K562 (cell line): ENCODE measurements at regions not wholly inside any gene's neighbourhood (a gene's known extent, or its start where the extent isn't known, plus 50 kb on each side); places are given as distances from the start of the nearest gene placed in this dataset.

Experiments used
- ATAC-seq: fragments of 200-7000 bp; cut with Tn5 transposase; 3 replicates; pipeline ENCODE4 v1.9.1; 2020; ENCODE audit warnings: moderate library complexity
- BruUV-seq: library from RNA; stranded (reverse); fragments of 400-500 nt; replicated peaks from 2 replicates; lab custom pipeline; 2021; lab: Mats Ljungman, UMichigan
- CTCF ChIA-PET: fragments of 300-600 bp; formaldehyde crosslinking; extraction: SDS; loops from one replicate; lab custom pipeline; 2021; ENCODE audit warnings: low intra/inter-chr PET ratio; lab: Yijun Ruan, JAX
- POLR2A ChIA-PET: fragments of 300-600, 350-650 bp; sonication (Branson Sonifier 250); formaldehyde crosslinking; extraction: SDS; loops from one replicate; lab custom pipeline; 2021; ENCODE audit warnings: antibody characterized with exemption, inconsistent platforms; lab: Yijun Ruan, JAX
- DNase-seq, 4 experiments: peaks; one replicate each; pipeline versions ENCODE4 v3.0.0 to v3.0.0-alpha.2; 2011 to 2018; ENCODE audit warnings: low spot score in 3 of 4, mixed read lengths in 3 of 4; ENCODE audit errors: extremely low read depth in 1 of 4
- FAIRE-seq: peaks from 2 replicates; lab custom pipeline; 2011; peaks lifted over from hg19 to GRCh38; lab: Jason Lieb, UNC
- H2AFZ ChIP-seq: 2 replicates; pipeline ENCODE4 v1.6.0; 2011; ENCODE audit warnings: low read depth, low read length, control low read depth, inconsistent platforms
- H3K27ac ChIP-seq: fragments of 200-600 bp; 3 replicates; pipeline ENCODE4 v1.8.0; 2011; ENCODE audit warnings: low read depth, mild to moderate bottlenecking, control low read depth, inconsistent platforms, low read length, moderate library complexity, mixed read lengths; ENCODE audit errors: extremely low read depth
- H3K27me3 ChIP-seq, 2 experiments: fragments of 300-600 bp in 1 of 2; 2 replicates in 1 of 2; 3 replicates in 1 of 2; pipeline versions ENCODE4 v1.6.0 to v1.8.0; 2011; ENCODE audit warnings: inconsistent platforms in 2 of 2, low read length in 2 of 2, mild to moderate bottlenecking in 1 of 2, mixed read lengths in 1 of 2, moderate library complexity in 1 of 2; ENCODE audit not compliant: control insufficient read depth in 2 of 2, insufficient read depth in 2 of 2
- H3K36me3 ChIP-seq: fragments of 300-600 bp; 3 replicates; pipeline ENCODE4 v1.8.0; 2011; ENCODE audit warnings: mild to moderate bottlenecking, low read length, inconsistent platforms; ENCODE audit not compliant: control insufficient read depth, insufficient read depth
- H3K4me1 ChIP-seq, 2 experiments: fragments of 200-600 bp in 1 of 2; replicated peaks in 1 of 2; 2 replicates in 1 of 2; 3 replicates in 1 of 2; pipeline versions ENCODE4 v1.5.1 to v1.8.0; 2011; ENCODE audit warnings: inconsistent platforms in 2 of 2, low read length in 2 of 2, mild to moderate bottlenecking in 1 of 2, mixed read lengths in 1 of 2, moderate library complexity in 1 of 2; ENCODE audit not compliant: control insufficient read depth in 2 of 2, insufficient read depth in 2 of 2
- H3K4me2 ChIP-seq: 2 replicates; pipeline ENCODE4 v1.6.1; 2011; ENCODE audit warnings: low read length, control low read depth, inconsistent platforms, mixed read lengths; ENCODE audit not compliant: insufficient read depth
- H3K4me3 ChIP-seq: fragments of 200-600 bp; sonication (generic), shearing (Covaris generic); 2 replicates; pipeline ENCODE4 v1.5.1; 2016; ENCODE audit warnings: control low read depth, inconsistent platforms
- H3K79me2 ChIP-seq: fragments of 200-600 bp; 3 replicates; pipeline ENCODE4 v1.8.0; 2011; ENCODE audit warnings: low read length, inconsistent platforms; ENCODE audit not compliant: control insufficient read depth, insufficient read depth
- H3K9ac ChIP-seq, 2 experiments: 2 replicates each; pipeline versions ENCODE4 v1.6.0 to v1.6.1; 2011; ENCODE audit warnings: low read depth in 2 of 2, low read length in 2 of 2, control low read depth in 1 of 2, inconsistent platforms in 1 of 2, mild to moderate bottlenecking in 1 of 2, mixed read lengths in 1 of 2; ENCODE audit not compliant: insufficient read depth in 1 of 2
- H3K9me1 ChIP-seq: one replicate; pipeline ENCODE4 v1.6.0; 2011; ENCODE audit warnings: inconsistent platforms, mild to moderate bottlenecking, low read length, moderate library complexity; ENCODE audit not compliant: control insufficient read depth, insufficient read depth
- H3K9me3 ChIP-seq: replicated peaks from 2 replicates; pipeline ENCODE4 v1.5.1; 2011; ENCODE audit warnings: low read depth, low read length, inconsistent platforms; ENCODE audit not compliant: control insufficient read depth, insufficient read depth
- H4K20me1 ChIP-seq: replicated peaks from 2 replicates; pipeline ENCODE4 v1.6.1; 2011; ENCODE audit warnings: low read length, inconsistent platforms, mixed read lengths; ENCODE audit not compliant: control insufficient read depth, insufficient read depth
- BRCA1 ChIP-seq, 2 experiments: fragments of 450-650 bp in 1 of 2; sonication (generic) in 1 of 2; formaldehyde crosslinking in 1 of 2; IDR thresholded peaks; 2 replicates each; pipeline versions ENCODE4 v1.5.0 to v1.6.1; 2017 to 2020; ENCODE audit warnings: mild to moderate bottlenecking in 1 of 2, missing genetic modification reagents in 1 of 2
- CBFA2T2 ChIP-seq: fragments of 450-650 bp; conservative IDR thresholded peaks from 2 replicates; pipeline ENCODE4 v1.6.1; 2017; ENCODE audit warnings: mild to moderate bottlenecking
- CEBPG ChIP-seq, 3 experiments: fragments of 200-800 bp in 1 of 3; sonication (Bioruptor generic) in 1 of 3; sonication (generic) in 1 of 3; formaldehyde crosslinking in 1 of 3; IDR thresholded peaks in 2 of 3; conservative IDR thresholded peaks in 1 of 3; 2 replicates each; pipeline versions ENCODE4 v1.6.1 to v1.8.0; 2016 to 2022; ENCODE audit warnings: missing compliant biosample characterization in 2 of 3, missing genetic modification characterization in 2 of 3, mild to moderate bottlenecking in 1 of 3, missing genetic modification reagents in 1 of 3
- ELF4 ChIP-seq: fragments of 450-650 bp; formaldehyde crosslinking; IDR thresholded peaks from 2 replicates; pipeline ENCODE4 v1.4.0; 2022; ENCODE audit warnings: missing genetic modification characterization
- ETV5 ChIP-seq: sonication (generic); formaldehyde crosslinking; IDR thresholded peaks from 2 replicates; pipeline ENCODE4 v1.4.0; 2020; ENCODE audit warnings: low read depth, mild to moderate bottlenecking, missing genetic modification reagents
- ETV6 ChIP-seq, 3 experiments: fragments of 150-350 bp in 1 of 3; sonication (generic) in 1 of 3; formaldehyde crosslinking in 1 of 3; IDR thresholded peaks; 2 replicates each; pipeline versions ENCODE4 v1.6.1 to v1.8.0; 2014 to 2022; ENCODE audit warnings: borderline replicate concordance in 2 of 3, low read depth in 2 of 3, antibody characterized with exemption in 1 of 3, low read length in 1 of 3, mild to moderate bottlenecking in 1 of 3, missing genetic modification reagents in 1 of 3
- FIP1L1 ChIP-seq: fragments of 200-400 bp; formaldehyde crosslinking; IDR thresholded peaks from 2 replicates; pipeline ENCODE4 v1.6.1; 2018; ENCODE audit warnings: mild to moderate bottlenecking, low read depth, low read length; ENCODE audit not compliant: poor library complexity, severe bottlenecking
- NCOA2 ChIP-seq, 2 experiments: fragments of 450-650 bp; IDR thresholded peaks; 2 replicates each; pipeline ENCODE4 v1.6.1; 2018; ENCODE audit warnings: mild to moderate bottlenecking in 2 of 2, moderate library complexity in 1 of 2; ENCODE audit not compliant: partially characterized antibody in 2 of 2
- NELFE ChIP-seq: IDR thresholded peaks from 2 replicates; pipeline ENCODE4 v1.6.1; 2011; ENCODE audit warnings: mild to moderate bottlenecking; ENCODE audit not compliant: insufficient read depth, insufficient read length
- PML ChIP-seq: IDR thresholded peaks from 2 replicates; pipeline ENCODE4 v1.6.1; 2012; ENCODE audit warnings: low read length, inconsistent platforms
- POLR2AphosphoS5 ChIP-seq: IDR thresholded peaks from 2 replicates; pipeline ENCODE4 v1.6.1; 2011; ENCODE audit warnings: mild to moderate bottlenecking, low read depth, low read length, moderate library complexity; ENCODE audit not compliant: control insufficient read depth, insufficient read depth
- PTRF ChIP-seq: fragments of 450-650 bp; IDR thresholded peaks from 2 replicates; pipeline ENCODE4 v1.6.1; 2016; ENCODE audit warnings: mild to moderate bottlenecking, missing genetic modification characterization, missing compliant biosample characterization
- RNF219 ChIP-seq: fragments of 250-450 bp; sonication (Bioruptor Pico); IDR thresholded peaks from 2 replicates; pipeline ENCODE4 v1.5.0; 2022; ENCODE audit warnings: mild to moderate bottlenecking
- SLC30A9 ChIP-seq: fragments of 250-450 bp; sonication (Bioruptor Pico); IDR thresholded peaks from 2 replicates; pipeline ENCODE4 v1.8.0; 2022; ENCODE audit warnings: mild to moderate bottlenecking, moderate library complexity
- TAF7 ChIP-seq: fragments of 450-650 bp; IDR thresholded peaks from 2 replicates; pipeline ENCODE4 v1.6.1; 2016; ENCODE audit warnings: missing genetic modification characterization, missing compliant biosample characterization
- ZFP1 ChIP-seq: fragments of 450-650 bp; formaldehyde crosslinking; IDR thresholded peaks from 2 replicates; pipeline ENCODE4 v1.4.0; 2020; ENCODE audit warnings: mild to moderate bottlenecking, mixed read lengths
- ZNF695 ChIP-seq: fragments of 450-650 bp; formaldehyde crosslinking; IDR thresholded peaks from 2 replicates; pipeline ENCODE4 v1.4.0; 2020; ENCODE audit warnings: mild to moderate bottlenecking, moderate library complexity
- WGBS: fragments of 100-300 bp; shearing (Covaris generic); methylation state at CpG from one replicate; pipeline ENCODE4 v1.1.6; 2016; ENCODE audit warnings: low coverage, mixed read lengths; ENCODE audit not compliant: insufficient coverage; ENCODE audit errors: missing lambda C conversion rate; 5-methylcytosine and 5-hydroxymethylcytosine counted together
- in situ Hi-C: fragments of 300-500 bp; cut with MboI; formaldehyde crosslinking; loops from 4 replicates; pipeline ENCODE4 v1.15.0; 2018; ENCODE audit warnings: inconsistent platforms, mixed read lengths
- intact Hi-C: fragments of 100-400 bp; cut with micrococcal nuclease; formaldehyde crosslinking; loops from 2 replicates; pipeline ENCODE4 v1.14.2; 2022
- TF ChIP-seq, protein P1 (sequence below): sonication (generic); formaldehyde crosslinking; IDR thresholded peaks from 2 replicates; pipeline ENCODE4 v1.8.0; 2022; ENCODE audit warnings: missing genetic modification reagents, mild to moderate bottlenecking, borderline replicate concordance

DNA sequence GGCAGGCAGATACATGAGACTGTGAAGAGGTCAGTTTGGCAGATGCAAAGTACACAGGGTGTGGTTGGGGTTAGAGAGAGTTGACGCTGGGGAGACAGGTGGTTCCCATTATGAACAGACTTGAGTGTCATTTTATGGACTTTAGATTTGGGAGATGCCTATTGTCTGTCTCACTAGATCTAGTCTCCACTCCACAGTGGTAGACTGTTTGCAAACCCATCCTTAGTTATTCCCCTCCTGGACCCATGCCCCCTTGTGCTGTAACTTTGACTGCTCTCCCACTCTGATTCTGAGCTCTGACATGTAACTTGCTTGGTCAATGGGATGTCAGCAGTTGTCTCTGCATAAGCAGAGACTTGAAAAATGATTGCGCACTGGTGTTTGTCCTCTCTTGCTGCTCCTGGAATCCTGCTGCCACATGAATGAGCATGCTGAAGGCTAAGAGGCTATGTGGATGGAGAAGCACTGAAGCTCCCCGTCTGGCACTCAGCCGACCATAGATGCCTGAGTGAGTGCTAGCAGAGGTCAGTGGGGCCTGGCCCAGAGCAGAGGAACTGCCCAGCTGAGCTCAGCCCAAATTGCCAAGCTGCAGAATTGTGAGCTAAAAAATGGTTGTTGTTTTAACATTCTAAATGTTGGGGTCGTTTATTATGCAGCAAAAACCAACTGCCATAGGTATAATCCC is 88.2 kb downstream of the FAM43A start:
- peaks cover 6 to 37% of the 10 kb centered on the region in 2 experiments; a peak in 4 of 5 replicates for H3K27me3 ChIP-seq
- DNase-seq, result no peak
- FAIRE-seq, result no peak
- intact Hi-C loops, result no loop called here
- no peaks in the 10 kb centered on the region for H3K9me1 ChIP-seq
- H2AFZ ChIP-seq, result no peak overlapping the region
- H3K27ac ChIP-seq, result no peak overlapping the region
- H3K4me1 ChIP-seq, result peaks cover 0 to 1% of the 10 kb centered on the region in 2 experiments; a peak in 1 of 5 replicates
- H3K36me3 ChIP-seq, result no peaks in the 10 kb centered on the region
- H3K9ac ChIP-seq, result no peak overlapping the region
- in situ Hi-C loops, result no loop called here
- no peaks in the 10 kb centered on the region for H3K9me3 ChIP-seq
- ChIA-PET CTCF (no interaction called here), POLR2A (no interaction called here)
- H4K20me1 ChIP-seq, result 0 out of 2 replicates have a peak, but pooled peaks cover 5% of the 10 kb centered on the region
- H3K79me2 ChIP-seq, result no peaks in the 10 kb centered on the region
- 4% methylated on average over 5 of the region's 5 CpGs for WGBS
- H3K4me3 ChIP-seq, result no peak overlapping the region
- no peak for ATAC-seq
- no peak overlapping the region for H3K4me2 ChIP-seq
- BruUV-seq, result no TSS peak
- TF ChIP-seq POLR2AphosphoS5, result no peak
- no peak for TF ChIP-seq NCOA2 (IDR thresholded peaks at IDR 0.05; ENCODE audit: partially characterized antibody in 2 of 2)
- no peak for TF ChIP-seq ZNF695 (CRISPR knock-in tag)
- no peak for TF ChIP-seq CEBPG (CRISPR knock-in tag; IDR thresholded peaks at IDR 0.05)
- no peak for TF ChIP-seq CEBPG (tag; conservative IDR thresholded peaks at IDR 0.05 in 1 of 2, IDR thresholded peaks at IDR 0.05 in 1 of 2)
- TF ChIP-seq ZFP1 (CRISPR knock-in tag), result no peak
- no peak for TF ChIP-seq PTRF (tag)
- no peak for TF ChIP-seq CBFA2T2
- no peak for TF ChIP-seq SLC30A9 (CRISPR knock-in tag)
- TF ChIP-seq BRCA1 (IDR thresholded peaks at IDR 0.05), result no peak
- TF ChIP-seq BRCA1 (CRISPR knock-in tag; IDR thresholded peaks at IDR 0.05), result no peak
- no peak for TF ChIP-seq RNF219 (CRISPR knock-in tag)
- no peak for TF ChIP-seq PML
- TF ChIP-seq NELFE, result no peak
- TF ChIP-seq FIP1L1, result no peak
- TF ChIP-seq ELF4 (CRISPR knock-in tag), result no peak
- TF ChIP-seq, protein P1, sequence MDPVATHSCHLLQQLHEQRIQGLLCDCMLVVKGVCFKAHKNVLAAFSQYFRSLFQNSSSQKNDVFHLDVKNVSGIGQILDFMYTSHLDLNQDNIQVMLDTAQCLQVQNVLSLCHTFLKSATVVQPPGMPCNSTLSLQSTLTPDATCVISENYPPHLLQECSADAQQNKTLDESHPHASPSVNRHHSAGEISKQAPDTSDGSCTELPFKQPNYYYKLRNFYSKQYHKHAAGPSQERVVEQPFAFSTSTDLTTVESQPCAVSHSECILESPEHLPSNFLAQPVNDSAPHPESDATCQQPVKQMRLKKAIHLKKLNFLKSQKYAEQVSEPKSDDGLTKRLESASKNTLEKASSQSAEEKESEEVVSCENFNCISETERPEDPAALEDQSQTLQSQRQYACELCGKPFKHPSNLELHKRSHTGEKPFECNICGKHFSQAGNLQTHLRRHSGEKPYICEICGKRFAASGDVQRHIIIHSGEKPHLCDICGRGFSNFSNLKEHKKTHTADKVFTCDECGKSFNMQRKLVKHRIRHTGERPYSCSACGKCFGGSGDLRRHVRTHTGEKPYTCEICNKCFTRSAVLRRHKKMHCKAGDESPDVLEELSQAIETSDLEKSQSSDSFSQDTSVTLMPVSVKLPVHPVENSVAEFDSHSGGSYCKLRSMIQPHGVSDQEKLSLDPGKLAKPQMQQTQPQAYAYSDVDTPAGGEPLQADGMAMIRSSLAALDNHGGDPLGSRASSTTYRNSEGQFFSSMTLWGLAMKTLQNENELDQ (CRISPR knock-in tag), result no peak
- no peak for TF ChIP-seq ETV6 (IDR thresholded peaks at IDR 0.05; ENCODE audit: borderline replicate concordance in 1 of 2, low read depth in 2 of 2, low read length in 1 of 2)
- TF ChIP-seq ETV6 (CRISPR knock-in tag; IDR thresholded peaks at IDR 0.05; ENCODE audit: borderline replicate concordance), result no peak
- no peak for TF ChIP-seq ETV5 (CRISPR knock-in tag)
- TF ChIP-seq TAF7, result no peak
